Neural cell (in vitro differentiated cells): ENCODE measurements at regions not wholly inside any gene's neighbourhood (a gene's known extent, or its start where the extent isn't known, plus 50 kb on each side); places are given as distances from the start of the nearest gene placed in this dataset.

ENCODE experiments used
- CTCF ChIP-seq: fragments of 450-650 bp; IDR thresholded peaks from 2 replicates; pipeline ENCODE4 v1.5.1; 2014; ENCODE audit warnings: antibody characterized with exemption, mild to moderate bottlenecking, moderate library complexity; ENCODE audit not compliant: poor library complexity, severe bottlenecking
- EP300 ChIP-seq: fragments of 450-650 bp; conservative IDR thresholded peaks from 2 replicates; pipeline ENCODE4 v1.6.1; 2014; ENCODE audit warnings: antibody characterized with exemption, mild to moderate bottlenecking, moderate library complexity; ENCODE audit not compliant: poor library complexity, severe bottlenecking
- EZH2 ChIP-seq: fragments of 200-600, 300-800 bp; shearing (Covaris generic), sonication (generic); IDR thresholded peaks from 2 replicates; pipeline ENCODE4 v1.6.1; 2014; ENCODE audit warnings: antibody characterized with exemption, low read length, borderline replicate concordance, mild to moderate bottlenecking; ENCODE audit not compliant: insufficient read depth, poor library complexity, severe bottlenecking
- MXI1 ChIP-seq: fragments of 450-650 bp; conservative IDR thresholded peaks from 2 replicates; pipeline ENCODE4 v1.6.1; 2014; ENCODE audit warnings: antibody characterized with exemption, mild to moderate bottlenecking; ENCODE audit not compliant: poor library complexity, severe bottlenecking
- POLR2AphosphoS5 ChIP-seq: IDR thresholded peaks from 2 replicates; pipeline ENCODE4 v1.6.1; 2012
- RAD21 ChIP-seq: fragments of 450-650 bp; conservative IDR thresholded peaks from 2 replicates; pipeline ENCODE4 v1.6.1; 2014; ENCODE audit warnings: antibody characterized with exemption, mild to moderate bottlenecking, moderate library complexity
- SMC3 ChIP-seq: fragments of 450-650 bp; conservative IDR thresholded peaks from 2 replicates; pipeline ENCODE4 v1.6.1; 2014; ENCODE audit warnings: antibody characterized with exemption, mild to moderate bottlenecking, moderate library complexity; ENCODE audit not compliant: poor library complexity

- TF ChIP-seq CTCF (peak; percentile 11), EZH2 (no peak), POLR2AphosphoS5 (peak; percentile 65), EP300 (peak; percentile 53), RAD21 (peak; percentile 19), MXI1 (no peak), SMC3 (no peak)
Measured at GRCh38 chr7:97480772-97481390, 251.0 kb upstream of the TAC1 start.
